HEK293 (cell line): ENCODE measurements at regions not wholly inside any gene's neighbourhood (a gene's known extent, or its start where the extent isn't known, plus 50 kb on each side); places are given as distances from the start of the nearest gene placed in this dataset.

Experiments
- CTCF ChIA-PET: fragments of 350-600 bp; formaldehyde crosslinking; extraction: SDS; loops from one replicate; lab custom pipeline; 2021; ENCODE audit warnings: antibody characterized with exemption; lab: Yijun Ruan, JAX
- POLR2A ChIA-PET: fragments of 300-600 bp; formaldehyde crosslinking; extraction: SDS; loops from one replicate; lab custom pipeline; 2020; ENCODE audit warnings: antibody characterized with exemption, inconsistent platforms; lab: Yijun Ruan, JAX
- H3K27ac ChIP-seq: fragments of 200-500 bp; sonication (Bioruptor generic); 2 replicates; pipeline ENCODE4 v1.5.1; 2014; ENCODE audit warnings: low read depth, low read length, control low read depth, inconsistent platforms; ENCODE audit errors: extremely low read depth
- H3K36me3 ChIP-seq, 2 experiments: fragments of 200-500 bp in 1 of 2; sonication (Bioruptor generic) in 1 of 2; 1 replicate in 1 of 2; 2 replicates in 1 of 2; pipeline ENCODE4 v1.5.1; 2014 to 2017; ENCODE audit warnings: inconsistent platforms in 2 of 2, low read length in 2 of 2; ENCODE audit not compliant: control insufficient read depth in 2 of 2, insufficient read depth in 1 of 2
- H3K4me1 ChIP-seq: fragments of 200-500 bp; sonication (Bioruptor generic); 2 replicates; pipeline ENCODE4 v1.5.1; 2014; ENCODE audit warnings: mild to moderate bottlenecking, low read length, inconsistent platforms; ENCODE audit not compliant: control insufficient read depth, insufficient read depth
- H3K4me3 ChIP-seq: 2 replicates; pipeline ENCODE4 v1.5.1; 2011; ENCODE audit warnings: low read depth, mild to moderate bottlenecking, control low read depth, low read length, moderate library complexity
- H3K9me3 ChIP-seq: fragments of 200-500 bp; sonication (Bioruptor generic); 2 replicates; pipeline ENCODE4 v1.5.1; 2014; ENCODE audit warnings: low read depth, low read length, inconsistent platforms; ENCODE audit not compliant: control insufficient read depth, insufficient read depth
- ELK4 ChIP-seq: IDR thresholded peaks from 2 replicates; pipeline ENCODE4 v1.6.1; 2011; ENCODE audit warnings: mild to moderate bottlenecking, low read depth, low read length, borderline replicate concordance
- PRDM10 ChIP-seq: fragments of 450-650 bp; formaldehyde crosslinking; IDR thresholded peaks from 2 replicates; pipeline ENCODE4 v1.5.1; 2016; ENCODE audit warnings: missing biosample characterization, missing genetic modification characterization
- ZBTB1 ChIP-seq: fragments of 450-650 bp; formaldehyde crosslinking; IDR thresholded peaks from 2 replicates; pipeline ENCODE4 v1.5.1; 2016; ENCODE audit warnings: missing biosample characterization, missing genetic modification characterization
- ZBTB49 ChIP-seq: fragments of 450-650 bp; formaldehyde crosslinking; IDR thresholded peaks from 2 replicates; pipeline ENCODE4 v1.5.1; 2016; ENCODE audit warnings: missing biosample characterization, missing genetic modification characterization, low read depth
- ZNF175 ChIP-seq: fragments of 450-650 bp; formaldehyde crosslinking; IDR thresholded peaks from 2 replicates; pipeline ENCODE4 v1.5.1; 2016; ENCODE audit warnings: missing biosample characterization, missing genetic modification characterization
- ZNF221 ChIP-seq: fragments of 450-650 bp; formaldehyde crosslinking; IDR thresholded peaks from 2 replicates; pipeline ENCODE4 v1.5.1; 2017; ENCODE audit warnings: missing biosample characterization, missing genetic modification characterization, borderline replicate concordance
- ZNF398 ChIP-seq: fragments of 450-650 bp; formaldehyde crosslinking; IDR thresholded peaks from 2 replicates; pipeline ENCODE4 v1.5.1; 2017; ENCODE audit warnings: missing biosample characterization, missing genetic modification characterization
- ZNF518A ChIP-seq: fragments of 450-650 bp; formaldehyde crosslinking; conservative IDR thresholded peaks from 2 replicates; pipeline ENCODE4 v1.5.1; 2016; ENCODE audit warnings: low read depth, missing biosample characterization, missing genetic modification characterization
- ZNF580 ChIP-seq: fragments of 450-650 bp; formaldehyde crosslinking; IDR thresholded peaks from 2 replicates; pipeline ENCODE4 v1.5.1; 2016; ENCODE audit warnings: missing biosample characterization, missing genetic modification characterization
- ZNF585B ChIP-seq: fragments of 450-650 bp; formaldehyde crosslinking; IDR thresholded peaks from 2 replicates; pipeline ENCODE4 v1.5.1; 2016; ENCODE audit warnings: missing biosample characterization, missing genetic modification characterization
- ZNF596 ChIP-seq: fragments of 450-650 bp; IDR thresholded peaks from 2 replicates; pipeline ENCODE4 v1.5.0; 2018; ENCODE audit warnings: missing biosample characterization, mild to moderate bottlenecking, missing genetic modification characterization, moderate library complexity
- ZNF610 ChIP-seq: fragments of 450-650 bp; formaldehyde crosslinking; IDR thresholded peaks from 2 replicates; pipeline ENCODE4 v1.5.1; 2016; ENCODE audit warnings: missing biosample characterization, missing genetic modification characterization, borderline replicate concordance
- ZNF645 ChIP-seq: fragments of 450-650 bp; formaldehyde crosslinking; IDR thresholded peaks from 2 replicates; pipeline ENCODE4; 2016; ENCODE audit warnings: missing biosample characterization, missing genetic modification characterization
- ZNF792 ChIP-seq: fragments of 450-650 bp; formaldehyde crosslinking; IDR thresholded peaks from 2 replicates; pipeline ENCODE4 v1.5.1; 2016; ENCODE audit warnings: missing biosample characterization, missing genetic modification characterization

- H3K4me3 ChIP-seq, result no peak overlapping the region
- no peaks in the 10 kb centered on the region for H3K9me3 ChIP-seq
- TF ChIP-seq ZNF610 (tag by site-specific recombination) (no peak), PRDM10 (tag by site-specific recombination) (no peak), ZNF518A (tag by site-specific recombination) (no peak)
- ChIA-PET CTCF (interaction anchor here (0.6 kb wide), 2 partner anchors 99 to 437 kb away, joined by 3 to 5 read pairs; no protein-coding TSS in a partner anchor), POLR2A (no interaction called here)
- no peak overlapping the region for H3K27ac ChIP-seq
- H3K4me1 ChIP-seq, result peaks cover 3% of the 10 kb centered on the region; the same call in 1 of the 2 replicates
- H3K36me3 ChIP-seq, result no peaks in the 10 kb centered on the region
Measured at GRCh38 chr2:166628478-166629136, 134.6 kb upstream of the SCN7A start.

GRCh38 chr2:166627893-166628292 lies 133.8 kb upstream of the SCN7A start:
- H3K9me3 ChIP-seq, result no peaks in the 10 kb centered on the region
- H3K4me3 ChIP-seq, result no peak overlapping the region
- H3K36me3 ChIP-seq, result no peaks in the 10 kb centered on the region
- peaks cover 3% of the 10 kb centered on the region; the same call in 1 of the 2 replicates for H3K4me1 ChIP-seq
- no peak overlapping the region for H3K27ac ChIP-seq
- CTCF ChIA-PET, result interaction anchor here (0.6 to 1.1 kb wide), 4 partner anchors 54 to 955 kb away, joined by 3 to 4 read pairs (median 4); no protein-coding TSS in a partner anchor
- POLR2A ChIA-PET, result interaction anchor here (0.6 kb wide), 1 partner anchor 885 kb away, joined by 3 read pairs; no protein-coding TSS in a partner anchor
- TF ChIP-seq ZNF580 (tag by site-specific recombination) (no peak), ZNF398 (no peak), ELK4 (no peak), ZNF585B (no peak), ZBTB49 (tag by site-specific recombination) (no peak), ZBTB1 (tag by site-specific recombination) (no peak), ZNF792 (tag by site-specific recombination) (no peak), ZNF221 (tag by site-specific recombination) (no peak), ZNF175 (tag by site-specific recombination) (no peak), ZNF645 (no peak), ZNF596 (tag by site-specific recombination) (no peak)
